DOHH2 (cell line): ENCODE measurements at regions not wholly inside any gene's neighbourhood (a gene's known extent, or its start where the extent isn't known, plus 50 kb on each side); places are given as distances from the start of the nearest gene placed in this dataset.

Source experiments
- H3F3A ChIP-seq: fragments of 200-600 bp; sonication (generic), shearing (Covaris generic); 2 replicates; pipeline ENCODE4 v1.6.0; 2016; ENCODE audit warnings: antibody characterized with exemption, mild to moderate bottlenecking; ENCODE audit not compliant: control insufficient read depth, insufficient read depth
- H3K27ac ChIP-seq: fragments of 200-600 bp; sonication (generic); 2 replicates; pipeline ENCODE4 v1.5.1; 2014; ENCODE audit warnings: low read depth, mild to moderate bottlenecking, low read length, moderate library complexity
- H3K27me3 ChIP-seq: fragments of 200-600 bp; sonication (generic); 2 replicates; pipeline ENCODE4 v1.6.1; 2014; ENCODE audit warnings: mild to moderate bottlenecking, low read length, mixed read lengths; ENCODE audit not compliant: control insufficient read depth
- H3K36me3 ChIP-seq: fragments of 200-600 bp; sonication (generic); 2 replicates; pipeline ENCODE4 v1.6.1; 2014; ENCODE audit warnings: mild to moderate bottlenecking, low read length, moderate library complexity, mixed read lengths; ENCODE audit not compliant: control insufficient read depth
- H3K4me1 ChIP-seq: fragments of 200-600 bp; sonication (generic); 2 replicates; pipeline ENCODE4 v1.6.1; 2014; ENCODE audit warnings: mild to moderate bottlenecking, low read length, mixed read lengths; ENCODE audit not compliant: control insufficient read depth
- H3K4me2 ChIP-seq: fragments of 200-600 bp; sonication (generic); 2 replicates; pipeline ENCODE4 v1.6.0; 2014; ENCODE audit warnings: mild to moderate bottlenecking, low read length, moderate library complexity
- H3K4me3 ChIP-seq: fragments of 200-600 bp; sonication (generic); 2 replicates; pipeline ENCODE4 v1.5.1; 2014; ENCODE audit warnings: mild to moderate bottlenecking, low read length, mixed read lengths
- H3K79me2 ChIP-seq: fragments of 200-600 bp; sonication (generic); 2 replicates; pipeline ENCODE4 v1.6.1; 2014; ENCODE audit warnings: mild to moderate bottlenecking, low read length, mixed read lengths; ENCODE audit not compliant: control insufficient read depth
- H3K9me2 ChIP-seq: fragments of 200-600 bp; sonication (generic); replicated peaks from 2 replicates; pipeline ENCODE4 v1.6.1; 2014; ENCODE audit warnings: mild to moderate bottlenecking, low read length, mixed read lengths; ENCODE audit not compliant: control insufficient read depth
- H3K9me3 ChIP-seq: fragments of 200-600 bp; sonication (generic); 2 replicates; pipeline ENCODE4 v1.6.1; 2014; ENCODE audit warnings: antibody characterized with exemption, low read length, mixed read lengths; ENCODE audit not compliant: control insufficient read depth, insufficient read depth
- H4K20me1 ChIP-seq: fragments of 200-600 bp; sonication (generic); 2 replicates; pipeline ENCODE4 v1.6.0; 2014; ENCODE audit warnings: low read depth, mild to moderate bottlenecking, antibody characterized with exemption, low read length, moderate library complexity; ENCODE audit not compliant: control insufficient read depth, insufficient read depth
- EZH2phosphoT487 ChIP-seq: fragments of 200-600 bp; sonication (generic); IDR thresholded peaks from 2 replicates; pipeline ENCODE4 v1.6.1; 2017; ENCODE audit warnings: borderline replicate concordance, mild to moderate bottlenecking, antibody characterized with exemption, low read length, moderate library complexity, mixed read lengths
- TF ChIP-seq, protein P1 (sequence below): fragments of 200-600 bp; sonication (generic); IDR thresholded peaks from one replicate; pipeline ENCODE4 v1.5.1; 2014; ENCODE audit warnings: antibody characterized with exemption, mild to moderate bottlenecking, low read depth, low read length; ENCODE audit not compliant: poor library complexity, severe bottlenecking

DNA sequence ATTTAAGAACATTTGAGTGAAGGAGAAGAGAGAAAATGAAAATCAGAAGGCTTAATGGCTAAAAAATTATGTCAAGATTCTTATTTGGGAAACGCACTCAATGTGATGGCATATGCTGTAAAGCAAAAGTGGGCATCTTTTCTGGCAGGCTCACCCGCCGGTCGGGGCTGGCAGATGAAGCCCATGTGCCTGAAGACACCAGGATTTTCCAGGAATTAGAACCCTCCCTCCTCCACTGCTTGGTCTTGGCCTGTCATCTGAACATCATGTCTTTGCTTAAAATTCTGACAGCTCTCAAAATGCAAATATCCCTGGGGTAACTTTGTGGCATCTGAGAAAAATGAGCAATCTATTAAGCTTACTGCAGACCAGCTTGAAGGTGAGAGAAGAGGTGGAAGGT is 337.9 kb downstream of the IRX1 start:
- Histone ChIP-seq H3K27me3 (no peaks in the 10 kb centered on the region), H3K79me2 (no peaks in the 10 kb centered on the region), H3F3A (no peaks in the 10 kb centered on the region), H3K9me2 (no peaks in the 10 kb centered on the region), H3K4me3 (no peak overlapping the region), H3K27ac (no peak overlapping the region), H4K20me1 (no peaks in the 10 kb centered on the region), H3K9me3 (peaks cover 3% of the 10 kb centered on the region; the same call in 1 of the 2 replicates), H3K36me3 (no peaks in the 10 kb centered on the region), H3K4me2 (no peak overlapping the region), H3K4me1 (no peaks in the 10 kb centered on the region)
- TF ChIP-seq EZH2phosphoT487: no peak
- TF ChIP-seq, protein P1, sequence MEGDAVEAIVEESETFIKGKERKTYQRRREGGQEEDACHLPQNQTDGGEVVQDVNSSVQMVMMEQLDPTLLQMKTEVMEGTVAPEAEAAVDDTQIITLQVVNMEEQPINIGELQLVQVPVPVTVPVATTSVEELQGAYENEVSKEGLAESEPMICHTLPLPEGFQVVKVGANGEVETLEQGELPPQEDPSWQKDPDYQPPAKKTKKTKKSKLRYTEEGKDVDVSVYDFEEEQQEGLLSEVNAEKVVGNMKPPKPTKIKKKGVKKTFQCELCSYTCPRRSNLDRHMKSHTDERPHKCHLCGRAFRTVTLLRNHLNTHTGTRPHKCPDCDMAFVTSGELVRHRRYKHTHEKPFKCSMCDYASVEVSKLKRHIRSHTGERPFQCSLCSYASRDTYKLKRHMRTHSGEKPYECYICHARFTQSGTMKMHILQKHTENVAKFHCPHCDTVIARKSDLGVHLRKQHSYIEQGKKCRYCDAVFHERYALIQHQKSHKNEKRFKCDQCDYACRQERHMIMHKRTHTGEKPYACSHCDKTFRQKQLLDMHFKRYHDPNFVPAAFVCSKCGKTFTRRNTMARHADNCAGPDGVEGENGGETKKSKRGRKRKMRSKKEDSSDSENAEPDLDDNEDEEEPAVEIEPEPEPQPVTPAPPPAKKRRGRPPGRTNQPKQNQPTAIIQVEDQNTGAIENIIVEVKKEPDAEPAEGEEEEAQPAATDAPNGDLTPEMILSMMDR: no peak

DNA sequence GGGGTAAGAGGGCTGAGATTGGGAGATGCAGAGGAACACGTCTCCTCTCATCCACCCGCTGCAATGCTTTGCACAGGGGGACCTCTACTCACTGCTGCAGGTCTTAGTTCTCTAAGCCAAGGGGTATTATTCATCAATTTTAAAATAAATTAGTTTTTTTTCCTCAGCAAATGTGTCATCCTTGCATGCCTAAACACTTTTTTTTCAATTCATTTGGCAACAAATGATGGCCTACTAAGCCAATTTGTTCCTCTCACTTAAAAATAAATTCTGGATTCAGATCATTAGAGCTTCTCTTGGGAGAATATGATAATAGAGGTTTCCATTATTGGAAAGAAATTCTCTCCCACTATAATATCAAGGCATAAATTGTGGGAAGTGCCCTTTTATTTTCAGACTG is 338.3 kb downstream of the IRX1 start:
- TF ChIP-seq, protein P1: no peak
- H3K27ac ChIP-seq: no peak overlapping the region

DNA sequence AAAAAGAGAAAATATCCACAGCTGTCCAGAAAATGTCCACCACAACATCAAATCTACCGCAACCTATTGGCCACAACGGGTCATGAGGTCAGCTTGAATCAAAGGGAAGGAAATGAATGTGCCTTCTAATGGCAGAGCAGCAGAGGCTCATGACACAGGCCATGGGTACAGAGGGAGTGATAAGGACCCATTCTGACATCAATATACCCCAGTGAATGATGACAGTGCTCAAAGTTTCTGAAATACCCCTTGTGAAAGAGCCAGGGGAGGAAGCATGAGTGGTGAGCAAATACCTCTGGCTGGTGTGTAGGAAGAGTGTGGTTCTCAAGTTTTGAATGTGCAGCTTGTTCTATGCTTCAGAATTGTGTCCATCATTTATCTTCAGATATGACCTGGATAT is 348.2 kb downstream of the IRX1 start:
- Histone ChIP-seq H3K4me2 (no peak overlapping the region), H3F3A (no peaks in the 10 kb centered on the region), H3K36me3 (no peaks in the 10 kb centered on the region), H3K4me1 (no peaks in the 10 kb centered on the region), H4K20me1 (no peaks in the 10 kb centered on the region), H3K9me2 (no peaks in the 10 kb centered on the region), H3K27me3 (no peaks in the 10 kb centered on the region), H3K27ac (no peak overlapping the region), H3K79me2 (no peaks in the 10 kb centered on the region), H3K4me3 (no peak overlapping the region), H3K9me3 (no peaks in the 10 kb centered on the region; the same call in 1 of the 2 replicates)
- TF ChIP-seq, protein P1: no peak
- TF ChIP-seq EZH2phosphoT487: no peak

More for the DNA sequence above, 338.3 kb downstream of the IRX1 start:
- Histone ChIP-seq H3K9me3 (peaks cover 3% of the 10 kb centered on the region; the same call in 1 of the 2 replicates), H3K9me2 (no peaks in the 10 kb centered on the region), H3K36me3 (no peaks in the 10 kb centered on the region), H4K20me1 (no peaks in the 10 kb centered on the region), H3K4me3 (no peak overlapping the region), H3K4me1 (no peaks in the 10 kb centered on the region), H3K79me2 (no peaks in the 10 kb centered on the region), H3K27me3 (no peaks in the 10 kb centered on the region), H3F3A (no peaks in the 10 kb centered on the region), H3K4me2 (no peak overlapping the region)

DNA sequence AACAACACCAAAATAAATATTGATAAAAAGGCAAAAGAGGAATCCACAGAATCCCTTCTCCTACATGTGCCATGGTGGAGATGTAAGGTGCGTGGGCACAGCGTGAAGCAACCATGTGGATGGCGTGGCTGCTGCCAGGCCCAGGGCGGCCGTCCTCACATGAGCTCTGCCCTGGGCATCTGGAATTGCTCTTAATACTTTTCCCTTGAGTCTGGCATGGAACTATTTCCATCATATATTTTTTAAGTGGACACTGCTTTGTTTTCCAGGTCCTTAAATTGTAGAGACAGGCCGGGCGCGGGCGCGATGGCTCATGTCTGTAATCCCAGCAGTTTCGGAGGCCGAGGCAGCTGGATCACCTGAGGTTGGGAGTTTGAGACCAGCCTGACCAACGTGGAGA is 349.3 kb downstream of the IRX1 start:
- no peaks in the 10 kb centered on the region for H3K27me3 ChIP-seq
- no peaks in the 10 kb centered on the region for H3F3A ChIP-seq
- H4K20me1 ChIP-seq: no peaks in the 10 kb centered on the region
- H3K9me3 ChIP-seq: no peaks in the 10 kb centered on the region; the same call in 1 of the 2 replicates
- no peak overlapping the region for H3K4me3 ChIP-seq
- H3K4me2 ChIP-seq: no peak overlapping the region
- no peaks in the 10 kb centered on the region for H3K36me3 ChIP-seq
- no peak overlapping the region for H3K27ac ChIP-seq
- no peaks in the 10 kb centered on the region for H3K4me1 ChIP-seq
- TF ChIP-seq EZH2phosphoT487: no peak
- TF ChIP-seq, protein P1: no peak
- H3K79me2 ChIP-seq: no peaks in the 10 kb centered on the region
- no peaks in the 10 kb centered on the region for H3K9me2 ChIP-seq
